K562 (cell line): ENCODE measurements at regions not wholly inside any gene's neighbourhood (a gene's known extent, or its start where the extent isn't known, plus 50 kb on each side); places are given as distances from the start of the nearest gene placed in this dataset.

Source experiments
- ATAC-seq: fragments of 200-7000 bp; cut with Tn5 transposase; 3 replicates; pipeline ENCODE4 v1.9.1; 2020; ENCODE audit warnings: moderate library complexity
- BruUV-seq: library from RNA; stranded (reverse); fragments of 400-500 nt; replicated peaks from 2 replicates; lab custom pipeline; 2021; lab: Mats Ljungman, UMichigan
- CTCF ChIA-PET: fragments of 300-600 bp; formaldehyde crosslinking; extraction: SDS; loops from one replicate; lab custom pipeline; 2021; ENCODE audit warnings: low intra/inter-chr PET ratio; lab: Yijun Ruan, JAX
- POLR2A ChIA-PET: fragments of 300-600, 350-650 bp; sonication (Branson Sonifier 250); formaldehyde crosslinking; extraction: SDS; loops from one replicate; lab custom pipeline; 2021; ENCODE audit warnings: antibody characterized with exemption, inconsistent platforms; lab: Yijun Ruan, JAX
- DNase-seq, 4 experiments: peaks; one replicate each; pipeline versions ENCODE4 v3.0.0 to v3.0.0-alpha.2; 2011 to 2018; ENCODE audit warnings: low spot score in 3 of 4, mixed read lengths in 3 of 4; ENCODE audit errors: extremely low read depth in 1 of 4
- FAIRE-seq: peaks from 2 replicates; lab custom pipeline; 2011; peaks lifted over from hg19 to GRCh38; lab: Jason Lieb, UNC
- H2AFZ ChIP-seq: 2 replicates; pipeline ENCODE4 v1.6.0; 2011; ENCODE audit warnings: low read depth, low read length, control low read depth, inconsistent platforms
- H3K27ac ChIP-seq: fragments of 200-600 bp; 3 replicates; pipeline ENCODE4 v1.8.0; 2011; ENCODE audit warnings: low read depth, mild to moderate bottlenecking, control low read depth, inconsistent platforms, low read length, moderate library complexity, mixed read lengths; ENCODE audit errors: extremely low read depth
- H3K27me3 ChIP-seq, 2 experiments: fragments of 300-600 bp in 1 of 2; 2 replicates in 1 of 2; 3 replicates in 1 of 2; pipeline versions ENCODE4 v1.6.0 to v1.8.0; 2011; ENCODE audit warnings: inconsistent platforms in 2 of 2, low read length in 2 of 2, mild to moderate bottlenecking in 1 of 2, mixed read lengths in 1 of 2, moderate library complexity in 1 of 2; ENCODE audit not compliant: control insufficient read depth in 2 of 2, insufficient read depth in 2 of 2
- H3K36me3 ChIP-seq: fragments of 300-600 bp; 3 replicates; pipeline ENCODE4 v1.8.0; 2011; ENCODE audit warnings: mild to moderate bottlenecking, low read length, inconsistent platforms; ENCODE audit not compliant: control insufficient read depth, insufficient read depth
- H3K4me1 ChIP-seq, 2 experiments: fragments of 200-600 bp in 1 of 2; replicated peaks in 1 of 2; 2 replicates in 1 of 2; 3 replicates in 1 of 2; pipeline versions ENCODE4 v1.5.1 to v1.8.0; 2011; ENCODE audit warnings: inconsistent platforms in 2 of 2, low read length in 2 of 2, mild to moderate bottlenecking in 1 of 2, mixed read lengths in 1 of 2, moderate library complexity in 1 of 2; ENCODE audit not compliant: control insufficient read depth in 2 of 2, insufficient read depth in 2 of 2
- H3K4me2 ChIP-seq: 2 replicates; pipeline ENCODE4 v1.6.1; 2011; ENCODE audit warnings: low read length, control low read depth, inconsistent platforms, mixed read lengths; ENCODE audit not compliant: insufficient read depth
- H3K4me3 ChIP-seq: fragments of 200-600 bp; sonication (generic), shearing (Covaris generic); 2 replicates; pipeline ENCODE4 v1.5.1; 2016; ENCODE audit warnings: control low read depth, inconsistent platforms
- H3K79me2 ChIP-seq: fragments of 200-600 bp; 3 replicates; pipeline ENCODE4 v1.8.0; 2011; ENCODE audit warnings: low read length, inconsistent platforms; ENCODE audit not compliant: control insufficient read depth, insufficient read depth
- H3K9ac ChIP-seq, 2 experiments: 2 replicates each; pipeline versions ENCODE4 v1.6.0 to v1.6.1; 2011; ENCODE audit warnings: low read depth in 2 of 2, low read length in 2 of 2, control low read depth in 1 of 2, inconsistent platforms in 1 of 2, mild to moderate bottlenecking in 1 of 2, mixed read lengths in 1 of 2; ENCODE audit not compliant: insufficient read depth in 1 of 2
- H3K9me1 ChIP-seq: one replicate; pipeline ENCODE4 v1.6.0; 2011; ENCODE audit warnings: inconsistent platforms, mild to moderate bottlenecking, low read length, moderate library complexity; ENCODE audit not compliant: control insufficient read depth, insufficient read depth
- H3K9me3 ChIP-seq: replicated peaks from 2 replicates; pipeline ENCODE4 v1.5.1; 2011; ENCODE audit warnings: low read depth, low read length, inconsistent platforms; ENCODE audit not compliant: control insufficient read depth, insufficient read depth
- H4K20me1 ChIP-seq: replicated peaks from 2 replicates; pipeline ENCODE4 v1.6.1; 2011; ENCODE audit warnings: low read length, inconsistent platforms, mixed read lengths; ENCODE audit not compliant: control insufficient read depth, insufficient read depth
- CHAMP1 ChIP-seq: fragments of 450-650 bp; IDR thresholded peaks from 2 replicates; pipeline ENCODE4 v1.6.1; 2016; ENCODE audit warnings: mild to moderate bottlenecking
- ESRRB ChIP-seq: fragments of 250-450 bp; sonication (Bioruptor Pico); IDR thresholded peaks from 2 replicates; pipeline ENCODE4 v1.5.0; 2020; ENCODE audit warnings: mild to moderate bottlenecking, moderate library complexity, borderline replicate concordance
- FOXP4 ChIP-seq: sonication (generic); formaldehyde crosslinking; IDR thresholded peaks from 2 replicates; pipeline ENCODE4 v1.8.0; 2022; ENCODE audit warnings: mild to moderate bottlenecking, missing genetic modification reagents, borderline replicate concordance
- HDAC1 ChIP-seq, 2 experiments: fragments of 450-650 bp; IDR thresholded peaks; 2 replicates each; pipeline ENCODE4 v1.6.1; 2016 to 2017; ENCODE audit warnings: inconsistent platforms in 1 of 2, mild to moderate bottlenecking in 1 of 2, moderate library complexity in 1 of 2
- HMGN3 ChIP-seq: IDR thresholded peaks from 2 replicates; pipeline ENCODE4 v1.6.1; 2011; ENCODE audit warnings: borderline replicate concordance, low read depth, mild to moderate bottlenecking, mixed read lengths, low read length; ENCODE audit not compliant: insufficient read length; ENCODE audit errors: extremely low read depth
- L3MBTL2 ChIP-seq: fragments of 450-650 bp; IDR thresholded peaks from 2 replicates; pipeline ENCODE4 v1.6.1; 2016; ENCODE audit warnings: mild to moderate bottlenecking, moderate library complexity
- RBFOX2 ChIP-seq: fragments of 200-400 bp; formaldehyde crosslinking; IDR thresholded peaks from 2 replicates; pipeline ENCODE4 v1.6.1; 2017; ENCODE audit warnings: low read depth, mild to moderate bottlenecking, low read length, moderate library complexity
- STAG1 ChIP-seq: sonication (generic); formaldehyde crosslinking; IDR thresholded peaks from 2 replicates; pipeline ENCODE4 v1.5.0; 2020; ENCODE audit warnings: missing genetic modification reagents, borderline replicate concordance
- TCF7 ChIP-seq: sonication (generic); IDR thresholded peaks from 2 replicates; pipeline ENCODE4 v1.6.1; 2016; ENCODE audit warnings: antibody characterized with exemption, borderline replicate concordance
- ZFX ChIP-seq: sonication (generic); formaldehyde crosslinking; IDR thresholded peaks from 2 replicates; pipeline ENCODE4 v1.8.0; 2022; ENCODE audit warnings: mild to moderate bottlenecking, missing genetic modification reagents, moderate library complexity
- ZNF274 ChIP-seq: IDR thresholded peaks from 2 replicates; pipeline ENCODE4 v1.6.1; 2011; ENCODE audit warnings: low read depth, mild to moderate bottlenecking, low read length, moderate library complexity, borderline replicate concordance
- WGBS: fragments of 100-300 bp; shearing (Covaris generic); methylation state at CpG from one replicate; pipeline ENCODE4 v1.1.6; 2016; ENCODE audit warnings: low coverage, mixed read lengths; ENCODE audit not compliant: insufficient coverage; ENCODE audit errors: missing lambda C conversion rate; 5-methylcytosine and 5-hydroxymethylcytosine counted together
- in situ Hi-C: fragments of 300-500 bp; cut with MboI; formaldehyde crosslinking; loops from 4 replicates; pipeline ENCODE4 v1.15.0; 2018; ENCODE audit warnings: inconsistent platforms, mixed read lengths
- intact Hi-C: fragments of 100-400 bp; cut with micrococcal nuclease; formaldehyde crosslinking; loops from 2 replicates; pipeline ENCODE4 v1.14.2; 2022

GRCh38 chr20:60761056-60761455 lies 491.0 kb upstream of the CDH4 start:
- TF ChIP-seq L3MBTL2 (no peak), FOXP4 (no peak), TCF7 (no peak)
- TF ChIP-seq, all 486 proteins: peak for 0
- Histone ChIP-seq H3K9me3 (no peaks in the 10 kb centered on the region), H3K27me3 (no peaks in the 10 kb centered on the region; a peak in 1 of 5 replicates), H3K36me3 (no peaks in the 10 kb centered on the region), H3K4me2 (no peak overlapping the region), H3K9me1 (no peaks in the 10 kb centered on the region), H3K9ac (no peak overlapping the region), H4K20me1 (no peaks in the 10 kb centered on the region), H3K4me3 (no peak overlapping the region), H3K4me1 (no peaks in the 10 kb centered on the region), H3K79me2 (no peaks in the 10 kb centered on the region), H3K27ac (no peak overlapping the region), H2AFZ (no peak overlapping the region)
- no TSS peak for BruUV-seq
- DNase-seq: no peak
- ChIA-PET POLR2A (no interaction called here), CTCF (no interaction called here)
- 2% methylated on average over 9 of the region's 9 CpGs for WGBS
- no peak for FAIRE-seq
- ATAC-seq: no peak
- intact Hi-C loops: no loop called here
- in situ Hi-C loops: no loop called here

- in situ Hi-C loops: no loop called here
- Histone ChIP-seq H3K4me1 (no peaks in the 10 kb centered on the region), H3K9me1 (no peaks in the 10 kb centered on the region), H2AFZ (no peak overlapping the region), H4K20me1 (no peaks in the 10 kb centered on the region), H3K4me3 (no peak overlapping the region), H3K9me3 (no peaks in the 10 kb centered on the region), H3K27ac (no peak overlapping the region), H3K27me3 (no peaks in the 10 kb centered on the region; a peak in 1 of 5 replicates), H3K9ac (no peak overlapping the region), H3K4me2 (no peak overlapping the region), H3K79me2 (no peaks in the 10 kb centered on the region), H3K36me3 (no peaks in the 10 kb centered on the region)
- no TSS peak for BruUV-seq
- ChIA-PET CTCF (no interaction called here), POLR2A (no interaction called here)
- WGBS: 0% methylated on average over 6 of the region's 6 CpGs
- FAIRE-seq: no peak
- DNase-seq: no peak
- no peak for ATAC-seq
- intact Hi-C loops: no loop called here
- TF ChIP-seq HMGN3 (no peak), ZFX (CRISPR knock-in tag) (no peak), ZNF274 (no peak), RBFOX2 (no peak), CHAMP1 (no peak), HDAC1 (IDR thresholded peaks at IDR 0.05) (no peak), ESRRB (CRISPR knock-in tag) (no peak), STAG1 (CRISPR knock-in tag) (no peak)
Measured at GRCh38 chr20:60762386-60762785, 489.7 kb upstream of the CDH4 start.
